HEK293 (cell line): ENCODE measurements at regions not wholly inside any gene's neighbourhood (a gene's known extent, or its start where the extent isn't known, plus 50 kb on each side); places are given as distances from the start of the nearest gene placed in this dataset.

Experiments used
- CTCF ChIA-PET: fragments of 350-600 bp; formaldehyde crosslinking; extraction: SDS; loops from one replicate; lab custom pipeline; 2021; ENCODE audit warnings: antibody characterized with exemption; lab: Yijun Ruan, JAX
- POLR2A ChIA-PET: fragments of 300-600 bp; formaldehyde crosslinking; extraction: SDS; loops from one replicate; lab custom pipeline; 2020; ENCODE audit warnings: antibody characterized with exemption, inconsistent platforms; lab: Yijun Ruan, JAX
- H3K27ac ChIP-seq: fragments of 200-500 bp; sonication (Bioruptor generic); 2 replicates; pipeline ENCODE4 v1.5.1; 2014; ENCODE audit warnings: low read depth, low read length, control low read depth, inconsistent platforms; ENCODE audit errors: extremely low read depth
- H3K36me3 ChIP-seq, 2 experiments: fragments of 200-500 bp in 1 of 2; sonication (Bioruptor generic) in 1 of 2; 1 replicate in 1 of 2; 2 replicates in 1 of 2; pipeline ENCODE4 v1.5.1; 2014 to 2017; ENCODE audit warnings: inconsistent platforms in 2 of 2, low read length in 2 of 2; ENCODE audit not compliant: control insufficient read depth in 2 of 2, insufficient read depth in 1 of 2
- H3K4me1 ChIP-seq: fragments of 200-500 bp; sonication (Bioruptor generic); 2 replicates; pipeline ENCODE4 v1.5.1; 2014; ENCODE audit warnings: mild to moderate bottlenecking, low read length, inconsistent platforms; ENCODE audit not compliant: control insufficient read depth, insufficient read depth
- H3K4me3 ChIP-seq: 2 replicates; pipeline ENCODE4 v1.5.1; 2011; ENCODE audit warnings: low read depth, mild to moderate bottlenecking, control low read depth, low read length, moderate library complexity
- H3K9me3 ChIP-seq: fragments of 200-500 bp; sonication (Bioruptor generic); 2 replicates; pipeline ENCODE4 v1.5.1; 2014; ENCODE audit warnings: low read depth, low read length, inconsistent platforms; ENCODE audit not compliant: control insufficient read depth, insufficient read depth
- GLI4 ChIP-seq: fragments of 450-650 bp; formaldehyde crosslinking; IDR thresholded peaks from 2 replicates; pipeline ENCODE4 v1.5.1; 2016; ENCODE audit warnings: missing biosample characterization, missing genetic modification characterization
- MZF1 ChIP-seq: fragments of 450-650 bp; formaldehyde crosslinking; IDR thresholded peaks from 2 replicates; pipeline ENCODE4 v1.5.1; 2017; ENCODE audit warnings: missing biosample characterization, missing genetic modification characterization, borderline replicate concordance
- RBAK ChIP-seq: fragments of 450-650 bp; formaldehyde crosslinking; IDR thresholded peaks from 2 replicates; pipeline ENCODE4 v1.5.1; 2016; ENCODE audit warnings: missing biosample characterization, missing genetic modification characterization
- SETDB1 ChIP-seq: IDR thresholded peaks from one replicate; pipeline ENCODE4 v1.6.1; 2017; ENCODE audit warnings: mild to moderate bottlenecking, low read length, moderate library complexity, mixed read lengths; ENCODE audit not compliant: insufficient read length
- SP7 ChIP-seq: fragments of 450-650 bp; formaldehyde crosslinking; IDR thresholded peaks from 2 replicates; pipeline ENCODE4 v1.5.1; 2016; ENCODE audit warnings: missing biosample characterization, missing genetic modification characterization
- ZBTB21 ChIP-seq: fragments of 450-650 bp; formaldehyde crosslinking; IDR thresholded peaks from 2 replicates; pipeline ENCODE4 v1.5.1; 2017; ENCODE audit warnings: missing biosample characterization, missing genetic modification characterization
- ZFP37 ChIP-seq: fragments of 450-650 bp; formaldehyde crosslinking; IDR thresholded peaks from 2 replicates; pipeline ENCODE4 v1.5.1; 2016; ENCODE audit warnings: missing biosample characterization, missing genetic modification characterization
- ZNF114 ChIP-seq: fragments of 450-650 bp; formaldehyde crosslinking; IDR thresholded peaks from 2 replicates; pipeline ENCODE4 v1.5.0; 2017; ENCODE audit warnings: missing biosample characterization, missing genetic modification characterization
- ZNF132 ChIP-seq: fragments of 450-650 bp; formaldehyde crosslinking; IDR thresholded peaks from 2 replicates; pipeline ENCODE4 v1.5.1; 2017; ENCODE audit warnings: missing biosample characterization, missing genetic modification characterization, borderline replicate concordance
- ZNF133 ChIP-seq: fragments of 450-650 bp; formaldehyde crosslinking; IDR thresholded peaks from 2 replicates; pipeline ENCODE4 v1.5.1; 2016; ENCODE audit warnings: missing biosample characterization, missing genetic modification characterization
- ZNF174 ChIP-seq: fragments of 450-650 bp; formaldehyde crosslinking; IDR thresholded peaks from 2 replicates; pipeline ENCODE4 v1.5.0; 2017; ENCODE audit warnings: missing biosample characterization, mild to moderate bottlenecking, missing genetic modification characterization
- ZNF175 ChIP-seq: fragments of 450-650 bp; formaldehyde crosslinking; IDR thresholded peaks from 2 replicates; pipeline ENCODE4 v1.5.1; 2016; ENCODE audit warnings: missing biosample characterization, missing genetic modification characterization
- ZNF19 ChIP-seq: fragments of 450-650 bp; formaldehyde crosslinking; IDR thresholded peaks from 2 replicates; pipeline ENCODE4; 2016; ENCODE audit warnings: missing biosample characterization, missing genetic modification characterization, low read depth
- ZNF248 ChIP-seq: fragments of 450-650 bp; formaldehyde crosslinking; IDR thresholded peaks from 2 replicates; pipeline ENCODE4 v1.5.1; 2017; ENCODE audit warnings: missing biosample characterization, missing genetic modification characterization
- ZNF391 ChIP-seq: fragments of 450-650 bp; formaldehyde crosslinking; IDR thresholded peaks from 2 replicates; pipeline ENCODE4 v1.5.1; 2016; ENCODE audit warnings: low read depth, missing biosample characterization, missing genetic modification characterization, borderline replicate concordance
- ZNF501 ChIP-seq: fragments of 450-650 bp; formaldehyde crosslinking; IDR thresholded peaks from 2 replicates; pipeline ENCODE4 v1.5.1; 2016; ENCODE audit warnings: missing biosample characterization, missing genetic modification characterization
- ZNF518A ChIP-seq: fragments of 450-650 bp; formaldehyde crosslinking; conservative IDR thresholded peaks from 2 replicates; pipeline ENCODE4 v1.5.1; 2016; ENCODE audit warnings: low read depth, missing biosample characterization, missing genetic modification characterization
- ZNF555 ChIP-seq: fragments of 450-650 bp; formaldehyde crosslinking; conservative IDR thresholded peaks from 2 replicates; pipeline ENCODE4 v1.5.1; 2017; ENCODE audit warnings: missing biosample characterization, mild to moderate bottlenecking, missing genetic modification characterization, inconsistent platforms
- ZNF629 ChIP-seq: fragments of 450-650 bp; formaldehyde crosslinking; IDR thresholded peaks from 2 replicates; pipeline ENCODE4 v1.5.1; 2017; ENCODE audit warnings: missing biosample characterization, missing genetic modification characterization
- ZNF645 ChIP-seq: fragments of 450-650 bp; formaldehyde crosslinking; IDR thresholded peaks from 2 replicates; pipeline ENCODE4; 2016; ENCODE audit warnings: missing biosample characterization, missing genetic modification characterization
- ZNF768 ChIP-seq: fragments of 450-650 bp; formaldehyde crosslinking; IDR thresholded peaks from 2 replicates; pipeline ENCODE4 v1.5.1; 2018; ENCODE audit warnings: missing biosample characterization, mild to moderate bottlenecking, missing genetic modification characterization
- ZSCAN23 ChIP-seq: fragments of 450-650 bp; formaldehyde crosslinking; IDR thresholded peaks from 2 replicates; pipeline ENCODE4 v1.5.1; 2016; ENCODE audit warnings: missing biosample characterization, missing genetic modification characterization
- TF ChIP-seq, protein P1 (sequence below): fragments of 450-650 bp; formaldehyde crosslinking; IDR thresholded peaks from 2 replicates; pipeline ENCODE4 v1.5.1; 2017; ENCODE audit warnings: missing biosample characterization, missing genetic modification characterization
- TF ChIP-seq, protein P2 (sequence below): fragments of 450-650 bp; formaldehyde crosslinking; IDR thresholded peaks from 2 replicates; pipeline ENCODE4 v1.5.1; 2016; ENCODE audit warnings: missing biosample characterization, missing genetic modification characterization
- TF ChIP-seq, protein P3 (sequence below): fragments of 450-650 bp; formaldehyde crosslinking; IDR thresholded peaks from 2 replicates; pipeline ENCODE4 v1.5.1; 2016; ENCODE audit warnings: missing biosample characterization, missing genetic modification characterization

DNA sequence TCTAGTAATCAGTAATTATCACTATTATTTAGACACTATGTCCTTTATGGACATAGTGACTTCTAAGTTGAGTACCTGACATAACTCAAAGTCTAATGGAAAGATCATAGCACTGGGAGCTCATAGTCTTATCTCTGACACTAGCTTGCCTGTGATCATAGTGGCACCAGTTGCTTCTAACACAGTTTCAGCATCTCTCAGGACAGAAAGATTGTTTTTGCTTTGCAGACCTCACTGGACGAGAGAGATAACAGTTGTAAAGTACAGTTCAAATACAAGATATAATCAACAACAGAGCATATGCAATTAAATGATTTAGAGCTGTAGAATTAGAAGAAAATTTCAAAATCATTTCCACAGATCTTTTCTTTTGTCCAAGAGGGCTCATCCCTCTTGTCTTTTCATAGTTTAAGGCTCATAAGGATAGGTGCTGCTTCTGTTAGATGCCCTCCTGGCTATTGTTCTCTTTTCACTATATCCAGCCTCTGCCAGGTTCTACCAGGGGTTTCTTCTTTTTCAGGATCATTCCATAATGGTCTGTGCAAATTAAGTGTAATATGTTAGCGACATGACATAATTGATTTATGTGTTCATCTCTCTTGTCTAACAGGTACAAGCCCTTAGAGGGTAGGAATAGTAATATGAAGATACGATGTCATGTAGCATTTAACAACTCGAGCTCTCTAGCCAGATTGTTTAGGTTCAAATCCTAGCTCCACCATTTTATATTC is 1175.4 kb upstream of the TENM4 start:
- Histone ChIP-seq H3K27ac (no peak overlapping the region), H3K4me1 (no peaks in the 10 kb centered on the region), H3K9me3 (no peaks in the 10 kb centered on the region), H3K4me3 (no peak overlapping the region), H3K36me3 (no peaks in the 10 kb centered on the region)
- ChIA-PET POLR2A (no interaction called here), CTCF (no interaction called here)
- TF ChIP-seq ZNF133 (tag by site-specific recombination) = no peak
- TF ChIP-seq ZNF19 (tag by site-specific recombination) = no peak
- no peak for TF ChIP-seq ZFP37 (tag by site-specific recombination)
- no peak for TF ChIP-seq ZNF555
- no peak for TF ChIP-seq ZNF645 (tag by site-specific recombination)
- TF ChIP-seq MZF1 (tag by site-specific recombination) = no peak
- TF ChIP-seq ZNF391 (tag by site-specific recombination) = no peak
- TF ChIP-seq ZNF174 (tag by site-specific recombination) = no peak

- Histone ChIP-seq H3K36me3 (no peaks in the 10 kb centered on the region), H3K27ac (no peak overlapping the region), H3K4me3 (no peak overlapping the region), H3K9me3 (no peaks in the 10 kb centered on the region), H3K4me1 (no peaks in the 10 kb centered on the region)
- CTCF ChIA-PET = no interaction called here
- POLR2A ChIA-PET = no interaction called here
- TF ChIP-seq, protein P1, sequence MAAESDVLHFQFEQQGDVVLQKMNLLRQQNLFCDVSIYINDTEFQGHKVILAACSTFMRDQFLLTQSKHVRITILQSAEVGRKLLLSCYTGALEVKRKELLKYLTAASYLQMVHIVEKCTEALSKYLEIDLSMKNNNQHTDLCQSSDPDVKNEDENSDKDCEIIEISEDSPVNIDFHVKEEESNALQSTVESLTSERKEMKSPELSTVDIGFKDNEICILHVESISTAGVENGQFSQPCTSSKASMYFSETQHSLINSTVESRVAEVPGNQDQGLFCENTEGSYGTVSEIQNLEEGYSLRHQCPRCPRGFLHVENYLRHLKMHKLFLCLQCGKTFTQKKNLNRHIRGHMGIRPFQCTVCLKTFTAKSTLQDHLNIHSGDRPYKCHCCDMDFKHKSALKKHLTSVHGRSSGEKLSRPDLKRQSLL (tag by site-specific recombination) = no peak
- no peak for TF ChIP-seq ZNF248 (tag by site-specific recombination)
- TF ChIP-seq ZNF768 (tag by site-specific recombination) = no peak
- no peak for TF ChIP-seq ZNF501
- TF ChIP-seq ZNF175 = no peak
- TF ChIP-seq SP7 (tag by site-specific recombination) = no peak
- TF ChIP-seq, protein P2, sequence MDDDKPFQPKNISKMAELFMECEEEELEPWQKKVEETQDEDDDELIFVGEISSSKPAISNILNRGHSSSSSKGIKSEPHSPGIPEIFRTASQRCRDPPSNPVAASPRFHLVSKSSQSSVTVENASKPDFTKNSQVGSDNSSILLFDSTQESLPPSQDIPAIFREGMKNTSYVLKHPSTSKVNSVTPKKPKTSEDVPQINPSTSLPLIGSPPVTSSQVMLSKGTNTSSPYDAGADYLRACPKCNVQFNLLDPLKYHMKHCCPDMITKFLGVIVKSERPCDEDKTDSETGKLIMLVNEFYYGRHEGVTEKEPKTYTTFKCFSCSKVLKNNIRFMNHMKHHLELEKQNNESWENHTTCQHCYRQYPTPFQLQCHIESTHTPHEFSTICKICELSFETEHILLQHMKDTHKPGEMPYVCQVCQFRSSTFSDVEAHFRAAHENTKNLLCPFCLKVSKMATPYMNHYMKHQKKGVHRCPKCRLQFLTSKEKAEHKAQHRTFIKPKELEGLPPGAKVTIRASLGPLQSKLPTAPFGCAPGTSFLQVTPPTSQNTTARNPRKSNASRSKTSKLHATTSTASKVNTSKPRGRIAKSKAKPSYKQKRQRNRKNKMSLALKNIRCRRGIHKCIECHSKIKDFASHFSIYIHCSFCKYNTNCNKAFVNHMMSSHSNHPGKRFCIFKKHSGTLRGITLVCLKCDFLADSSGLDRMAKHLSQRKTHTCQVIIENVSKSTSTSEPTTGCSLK (tag by site-specific recombination) = no peak
- no peak for TF ChIP-seq ZNF518A
- no peak for TF ChIP-seq ZBTB21
- no peak for TF ChIP-seq SETDB1
- no peak for TF ChIP-seq ZNF114 (tag by site-specific recombination)
- TF ChIP-seq ZSCAN23 = no peak
- TF ChIP-seq, protein P3, sequence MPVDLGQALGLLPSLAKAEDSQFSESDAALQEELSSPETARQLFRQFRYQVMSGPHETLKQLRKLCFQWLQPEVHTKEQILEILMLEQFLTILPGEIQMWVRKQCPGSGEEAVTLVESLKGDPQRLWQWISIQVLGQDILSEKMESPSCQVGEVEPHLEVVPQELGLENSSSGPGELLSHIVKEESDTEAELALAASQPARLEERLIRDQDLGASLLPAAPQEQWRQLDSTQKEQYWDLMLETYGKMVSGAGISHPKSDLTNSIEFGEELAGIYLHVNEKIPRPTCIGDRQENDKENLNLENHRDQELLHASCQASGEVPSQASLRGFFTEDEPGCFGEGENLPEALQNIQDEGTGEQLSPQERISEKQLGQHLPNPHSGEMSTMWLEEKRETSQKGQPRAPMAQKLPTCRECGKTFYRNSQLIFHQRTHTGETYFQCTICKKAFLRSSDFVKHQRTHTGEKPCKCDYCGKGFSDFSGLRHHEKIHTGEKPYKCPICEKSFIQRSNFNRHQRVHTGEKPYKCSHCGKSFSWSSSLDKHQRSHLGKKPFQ (tag by site-specific recombination) = no peak
- TF ChIP-seq RBAK = no peak
- no peak for TF ChIP-seq ZNF629 (tag by site-specific recombination)
- TF ChIP-seq GLI4 = no peak
- no peak for TF ChIP-seq ZNF132
Observed at GRCh38 chr11:80613655-80614054, 1172.8 kb upstream of the TENM4 start.
